Fibroblast of the aortic adventitia (primary cell): ENCODE measurements at regions not wholly inside any gene's neighbourhood (a gene's known extent, or its start where the extent isn't known, plus 50 kb on each side); places are given as distances from the start of the nearest gene placed in this dataset.

Experiments
- DNase-seq: peaks from one replicate; pipeline ENCODE4 v3.0.0-alpha.2; 2010; ENCODE audit warnings: low read depth
- H3K4me3 ChIP-seq: 2 replicates; pipeline ENCODE4 v1.5.1; 2011; ENCODE audit warnings: low read depth, mild to moderate bottlenecking, control low read depth, low read length, moderate library complexity
- CTCF ChIP-seq: IDR thresholded peaks from 2 replicates; pipeline ENCODE4 v1.5.1; 2011; ENCODE audit warnings: mild to moderate bottlenecking, low read length, control low read depth, inconsistent platforms; ENCODE audit not compliant: insufficient read depth

- no peak for DNase-seq
- H3K4me3 ChIP-seq = no peak overlapping the region
- TF ChIP-seq CTCF = no peak
These were observed 75.9 kb downstream of the EDN3 start for GRCh38 chr20:59376109-59376841.

DNA sequence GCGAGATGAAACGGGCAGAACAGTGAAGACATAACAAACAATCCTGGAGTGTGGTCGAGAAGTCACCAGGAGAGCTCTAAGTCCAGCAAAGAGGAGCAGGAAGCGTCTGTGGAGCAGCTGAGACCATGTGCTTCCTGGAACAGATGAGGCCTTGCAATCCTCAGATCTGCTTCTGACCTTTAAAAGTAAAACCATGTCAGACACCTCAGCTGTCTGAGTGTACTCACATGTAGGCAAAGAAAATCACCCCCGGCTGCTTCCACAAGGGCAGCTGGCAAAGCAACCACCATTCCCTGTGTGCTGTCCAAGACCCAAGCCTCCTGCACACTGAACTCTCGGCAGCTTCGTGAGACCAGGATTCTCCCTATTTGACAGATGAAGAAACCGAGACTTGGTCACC is 76.6 kb downstream of the EDN3 start:
- TF ChIP-seq CTCF = no peak

GRCh38 chr20:59377842-59378241 is 77.4 kb downstream of the EDN3 start:
- TF ChIP-seq CTCF = no peak
- DNase-seq = no peak
- H3K4me3 ChIP-seq = no peak overlapping the region

More for the DNA sequence above, 76.6 kb downstream of the EDN3 start:
- no peak overlapping the region for H3K4me3 ChIP-seq
- DNase-seq = no peak

DNA sequence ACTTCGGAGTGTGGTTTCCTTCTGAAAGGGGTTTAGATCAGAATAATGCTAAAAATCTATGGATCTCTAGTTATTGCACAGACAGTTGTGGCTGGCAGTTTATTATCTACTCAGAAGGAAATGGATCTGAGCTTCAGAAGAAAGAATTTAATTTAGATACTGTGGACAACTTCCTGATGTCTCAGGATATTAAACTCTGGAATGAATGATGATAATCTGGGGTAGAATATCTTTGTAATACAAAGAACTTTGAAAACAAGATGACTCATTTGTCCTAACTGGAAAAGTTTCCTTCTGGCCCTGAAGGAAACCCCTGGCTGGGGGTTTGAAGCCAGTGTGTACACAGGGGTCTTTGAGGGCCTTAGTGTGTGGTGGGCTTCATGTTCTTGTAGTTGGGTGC is 78.0 kb downstream of the EDN3 start:
- DNase-seq = no peak
- no peak for TF ChIP-seq CTCF
- no peak overlapping the region for H3K4me3 ChIP-seq

GRCh38 chr20:59378966-59379365 is 78.6 kb downstream of the EDN3 start:
- TF ChIP-seq CTCF = no peak
- no peak overlapping the region for H3K4me3 ChIP-seq
- no peak for DNase-seq

DNA sequence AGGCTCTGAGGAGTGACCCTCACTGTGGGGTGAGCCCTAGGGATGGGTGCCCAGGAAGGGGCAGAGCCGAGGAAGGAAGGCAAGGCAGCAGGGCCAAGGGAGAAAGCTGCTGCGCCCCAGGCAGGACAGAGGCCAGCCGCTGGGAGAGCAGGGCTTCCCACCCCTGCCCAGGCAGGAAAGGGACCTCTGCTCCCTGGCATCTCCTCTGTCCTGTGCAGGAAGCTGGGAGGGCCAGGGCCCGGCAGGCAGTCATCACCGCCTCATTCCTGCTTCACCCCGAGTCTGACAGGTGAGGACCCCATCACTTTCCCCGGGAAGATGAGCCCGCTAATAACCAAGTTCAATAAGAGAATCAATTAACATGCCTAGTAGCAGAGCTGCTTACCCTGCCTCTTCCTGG is 81.3 kb downstream of the EDN3 start:
- no peak for DNase-seq

More for the DNA sequence above, 81.3 kb downstream of the EDN3 start:
- H3K4me3 ChIP-seq = no peak overlapping the region
- TF ChIP-seq CTCF = no peak
